SK-N-SH treated with all-trans-retinoic acid at 6 μM for 48 hours (cell line): ENCODE measurements at regions not wholly inside any gene's neighbourhood (a gene's known extent, or its start where the extent isn't known, plus 50 kb on each side); places are given as distances from the start of the nearest gene placed in this dataset.

Source experiments
- ATAC-seq: fragments of 200-7000 bp; cut with Tn5 transposase; 3 replicates; pipeline ENCODE4 v1.9.1; 2020; ENCODE audit warnings: mild to moderate bottlenecking, moderate library complexity
- ARNTL ChIP-seq: fragments of 450-650 bp; formaldehyde crosslinking; IDR thresholded peaks from 2 replicates; pipeline ENCODE4 v1.5.0; 2020; ENCODE audit warnings: low read depth, mild to moderate bottlenecking, moderate library complexity, borderline replicate concordance
- BACH2 ChIP-seq: fragments of 250-450 bp; sonication (Bioruptor Pico); IDR thresholded peaks from 2 replicates; pipeline ENCODE4 v1.9.0; 2021; ENCODE audit warnings: mild to moderate bottlenecking, borderline replicate concordance
- CREB5 ChIP-seq: fragments of 250-450 bp; sonication (Bioruptor Pico); IDR thresholded peaks from 2 replicates; pipeline ENCODE4 v1.5.1; 2020; ENCODE audit warnings: low read depth, mild to moderate bottlenecking, moderate library complexity
- CSRNP3 ChIP-seq: fragments of 250-450 bp; sonication (Bioruptor Pico); IDR thresholded peaks from 2 replicates; pipeline ENCODE4 v1.5.1; 2021; ENCODE audit warnings: mild to moderate bottlenecking, moderate library complexity
- ESRRG ChIP-seq: fragments of 250-450 bp; sonication (Bioruptor Pico); IDR thresholded peaks from 2 replicates; pipeline ENCODE4 v1.6.1; 2021; ENCODE audit warnings: mild to moderate bottlenecking
- ISL1 ChIP-seq: fragments of 250-450 bp; sonication (Bioruptor Pico); IDR thresholded peaks from 2 replicates; pipeline ENCODE4 v2.1.2; 2022; ENCODE audit warnings: mild to moderate bottlenecking, moderate library complexity
- OSR1 ChIP-seq: fragments of 250-450 bp; sonication (Bioruptor Pico); IDR thresholded peaks from 2 replicates; pipeline ENCODE4 v1.8.0; 2022; ENCODE audit warnings: moderate library complexity, mild to moderate bottlenecking, inconsistent platforms
- PATZ1 ChIP-seq: fragments of 250-450 bp; sonication (Bioruptor Pico); IDR thresholded peaks from 2 replicates; pipeline ENCODE4 v1.8.0; 2020; ENCODE audit warnings: mild to moderate bottlenecking, moderate library complexity, borderline replicate concordance
- RARB ChIP-seq: fragments of 250-450 bp; sonication (Bioruptor Pico); IDR thresholded peaks from 2 replicates; pipeline ENCODE4 v1.8.0; 2021; ENCODE audit warnings: mild to moderate bottlenecking, moderate library complexity
- SNAI2 ChIP-seq: fragments of 250-450 bp; sonication (Bioruptor Pico); IDR thresholded peaks from 2 replicates; pipeline ENCODE4 v1.5.0; 2020; ENCODE audit warnings: mild to moderate bottlenecking, moderate library complexity
- TOX ChIP-seq: fragments of 250-450 bp; sonication (Bioruptor Pico); IDR thresholded peaks from 2 replicates; pipeline ENCODE4 v1.8.0; 2021; ENCODE audit warnings: mild to moderate bottlenecking, moderate library complexity, borderline replicate concordance
- TSHZ2 ChIP-seq: fragments of 250-450 bp; sonication (Bioruptor Pico); IDR thresholded peaks from 2 replicates; pipeline ENCODE4 v1.5.0; 2020; ENCODE audit warnings: mild to moderate bottlenecking, moderate library complexity
- ZC3H10 ChIP-seq: fragments of 250-450 bp; sonication (Bioruptor Pico); IDR thresholded peaks from 2 replicates; pipeline ENCODE4 v1.5.1; 2021; ENCODE audit warnings: mild to moderate bottlenecking, moderate library complexity
- ZFP3 ChIP-seq: fragments of 250-450 bp; sonication (Bioruptor Pico); IDR thresholded peaks from 2 replicates; pipeline ENCODE4 v1.5.0; 2020; ENCODE audit warnings: mild to moderate bottlenecking, moderate library complexity
- ZFP30 ChIP-seq: fragments of 450-650 bp; formaldehyde crosslinking; IDR thresholded peaks from 2 replicates; pipeline ENCODE4 v1.5.0; 2022; ENCODE audit warnings: mild to moderate bottlenecking, moderate library complexity
- ZNF70 ChIP-seq: fragments of 450-650 bp; formaldehyde crosslinking; IDR thresholded peaks from 2 replicates; pipeline ENCODE4 v1.5.0; 2020; ENCODE audit warnings: mild to moderate bottlenecking, moderate library complexity
- ZNF8 ChIP-seq: fragments of 450-650 bp; formaldehyde crosslinking; IDR thresholded peaks from 2 replicates; pipeline ENCODE4 v1.5.0; 2020; ENCODE audit warnings: mild to moderate bottlenecking, moderate library complexity

- TF ChIP-seq TSHZ2 (CRISPR knock-in tag): no peak
- TF ChIP-seq, all 23 proteins: peak for 0
Measured at GRCh38 chr4:53688186-53688790, 97.0 kb upstream of the LNX1 start (continued).

- no peak for ATAC-seq
- no peak for TF ChIP-seq ZFP30 (CRISPR knock-in tag)
- TF ChIP-seq ZNF70: no peak
- TF ChIP-seq CREB5 (CRISPR knock-in tag): no peak
- TF ChIP-seq OSR1: no peak
Measured at GRCh38 chr4:53686521-53686920, 95.2 kb upstream of the LNX1 start.

- TF ChIP-seq ESRRG (CRISPR knock-in tag) (no peak), ARNTL (no peak), PATZ1 (CRISPR knock-in tag) (no peak), TOX (no peak), ZC3H10 (CRISPR knock-in tag) (no peak), ZNF8 (CRISPR knock-in tag) (no peak), ISL1 (no peak), CSRNP3 (CRISPR knock-in tag) (no peak), ZNF70 (no peak)
- ATAC-seq: no peak
Measured at GRCh38 chr4:53684136-53685130, 93.1 kb upstream of the LNX1 start.

GRCh38 chr4:53682908-53683307 lies 91.6 kb upstream of the LNX1 start:
- TF ChIP-seq ZNF70 (no peak), RARB (CRISPR knock-in tag) (no peak), ZFP3 (CRISPR knock-in tag) (no peak), ESRRG (CRISPR knock-in tag) (no peak), PATZ1 (CRISPR knock-in tag) (no peak), ISL1 (no peak), SNAI2 (CRISPR knock-in tag) (no peak), BACH2 (no peak)

More at GRCh38 chr4:53682908-53683307, 91.6 kb upstream of the LNX1 start:
- ATAC-seq: no peak
